COR-L47 (cell line): ENCODE measurements at regions not wholly inside any gene's neighbourhood (a gene's known extent, or its start where the extent isn't known, plus 50 kb on each side); places are given as distances from the start of the nearest gene placed in this dataset.
"Not testable (repeated sequence)": the region's sequence is repeated elsewhere in the genome, so short reads cannot be mapped to it uniquely, and the experiment has no call there.

ENCODE experiments used
- DNase-seq: peaks from one replicate; lab custom pipeline; 2025; lab: John Stamatoyannopoulos, UW

- no peak for DNase-seq
Measured at GRCh38 chr11:87970762-87971161, 204.5 kb downstream of the RAB38 start.

DNA sequence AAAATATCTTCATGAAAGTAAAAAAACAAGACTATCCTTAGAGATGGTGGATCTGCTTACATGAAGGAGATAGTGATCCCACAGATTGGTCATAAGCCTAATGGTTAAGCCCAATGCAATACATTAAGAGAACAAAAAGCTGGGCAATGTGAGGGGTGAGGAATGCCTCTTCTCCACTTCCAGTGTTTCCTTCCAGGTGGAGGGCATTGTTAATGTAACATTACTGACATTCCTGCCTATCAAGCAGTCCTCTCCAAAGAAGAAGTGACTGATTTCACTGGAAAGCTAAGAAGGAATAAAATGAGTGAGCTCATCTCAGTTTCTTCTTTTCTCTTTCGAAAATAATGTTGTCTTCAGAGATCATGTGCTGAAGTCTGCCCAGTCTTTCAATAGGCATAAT lies 207.8 kb downstream of the RAB38 start:
- DNase-seq: no peak

DNA sequence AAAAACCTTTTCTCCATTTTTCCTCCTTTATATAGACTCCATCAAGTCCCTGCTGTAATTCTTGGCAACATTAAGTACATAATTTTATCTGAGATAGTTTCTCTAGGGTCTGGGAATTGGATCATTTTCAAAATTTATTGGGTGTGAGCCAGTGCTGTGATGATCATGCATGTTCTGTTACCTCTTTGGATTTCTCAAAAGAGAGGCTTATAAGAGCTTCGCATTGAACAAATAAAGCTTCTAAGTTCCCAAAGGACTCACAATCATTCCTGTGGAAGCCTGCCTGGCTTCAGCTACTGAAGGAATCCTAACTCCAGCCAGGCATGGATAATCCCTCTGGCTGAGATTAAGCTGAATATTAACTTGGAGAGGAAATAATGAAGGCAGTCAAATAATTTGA lies 208.5 kb downstream of the RAB38 start:
- no peak for DNase-seq

DNA sequence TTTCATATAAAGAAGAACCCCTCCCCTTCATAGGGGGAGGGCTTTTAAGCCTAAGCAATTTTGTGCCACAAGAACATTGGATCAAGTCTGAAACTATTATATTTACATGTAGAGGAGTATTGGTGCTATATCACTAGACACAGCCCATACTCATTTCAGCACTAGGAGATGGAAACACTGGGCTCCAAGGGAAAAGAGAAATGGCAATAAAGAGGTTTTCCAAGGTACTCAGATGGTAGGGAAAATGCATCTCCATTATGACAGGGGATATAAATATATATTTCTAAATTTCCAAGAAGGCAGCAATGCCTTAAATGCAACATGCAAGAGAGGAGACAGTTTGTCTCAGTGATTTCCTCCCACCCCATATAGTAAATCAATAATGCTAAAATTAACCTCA lies 209.0 kb downstream of the RAB38 start:
- DNase-seq: no peak

DNA sequence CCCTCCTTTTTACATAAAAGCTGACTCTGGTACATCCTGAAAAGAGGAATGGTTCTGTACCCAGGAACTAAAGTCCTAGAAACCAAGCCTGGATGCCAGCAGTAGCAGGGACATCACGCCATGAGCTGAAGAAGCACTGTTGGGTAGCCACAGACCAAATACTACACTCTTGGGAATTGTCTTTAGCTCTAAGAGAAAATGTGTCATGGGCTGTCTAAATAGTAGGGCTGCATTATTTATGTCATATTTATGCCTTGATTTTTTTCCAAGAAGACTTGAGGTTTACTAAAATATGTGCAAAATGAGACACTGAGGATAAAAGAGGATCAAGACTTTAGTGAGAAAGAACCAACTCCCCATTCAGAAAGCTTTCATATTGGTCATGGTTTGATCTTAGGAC lies 213.6 kb downstream of the RAB38 start:
- no peak for DNase-seq

GRCh38 chr11:87957961-87958360 lies 217.3 kb downstream of the RAB38 start:
- no peak for DNase-seq

- no peak for DNase-seq
Measured at GRCh38 chr11:87954476-87954875, 220.8 kb downstream of the RAB38 start.

GRCh38 chr11:87942786-87943185 lies 232.5 kb downstream of the RAB38 start:
- no peak for DNase-seq

DNA sequence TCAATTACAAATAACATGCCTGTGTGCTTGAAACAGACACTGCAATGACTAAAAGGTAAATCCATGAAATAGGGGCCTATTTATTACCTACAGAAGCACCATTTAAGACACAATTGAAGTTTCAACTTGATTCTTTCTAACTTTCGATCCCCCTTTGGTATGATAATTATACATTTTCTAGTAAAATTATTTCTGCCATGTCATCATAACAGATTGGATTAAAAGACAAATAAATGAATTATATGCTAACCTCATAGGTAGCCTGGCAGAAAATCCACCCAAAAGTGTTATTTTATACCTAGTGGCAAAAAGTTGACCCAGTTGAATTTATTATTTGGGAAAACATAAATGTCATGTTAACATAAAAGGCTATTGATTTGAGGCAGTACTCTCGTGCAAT lies 241.1 kb downstream of the RAB38 start:
- DNase-seq: no peak

GRCh38 chr11:87926250-87926970 lies 248.8 kb downstream of the RAB38 start:
- no peak for DNase-seq

- DNase-seq: no peak
Measured at GRCh38 chr11:87924125-87924524, 251.1 kb downstream of the RAB38 start.

- DNase-seq: no peak
Measured at GRCh38 chr11:87917111-87917510, 258.1 kb downstream of the RAB38 start.

- no peak for DNase-seq
Measured at GRCh38 chr11:87909178-87909577, 266.1 kb downstream of the RAB38 start.

GRCh38 chr11:87908086-87908485 lies 267.2 kb downstream of the RAB38 start:
- no peak for DNase-seq

- DNase-seq: no peak
Measured at GRCh38 chr11:87903345-87903744, 271.9 kb downstream of the RAB38 start.

- DNase-seq: no peak
Measured at GRCh38 chr11:87901341-87901740, 273.9 kb downstream of the RAB38 start.

- DNase-seq: no peak
Measured at GRCh38 chr11:87897921-87898320, 277.3 kb downstream of the RAB38 start.

DNA sequence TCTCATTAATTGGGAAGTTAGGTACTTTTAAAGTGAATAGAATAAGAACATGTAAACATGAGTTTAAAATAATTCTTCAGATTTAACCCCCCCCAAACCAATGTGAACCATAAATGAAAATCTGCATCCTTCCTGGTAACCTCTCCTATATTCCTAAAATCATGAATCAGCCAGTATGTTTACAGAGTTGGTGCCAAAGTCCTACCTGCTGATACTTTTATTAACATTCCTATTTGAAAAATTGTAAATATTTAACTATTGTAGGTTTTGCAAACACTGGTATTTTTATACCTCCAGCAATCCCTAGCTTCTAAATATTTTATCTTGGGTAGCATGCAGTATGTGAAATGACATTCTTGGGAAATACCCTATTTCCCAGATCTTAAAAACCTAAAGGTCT lies 278.2 kb downstream of the RAB38 start:
- no peak for DNase-seq

GRCh38 chr11:87894961-87895360 lies 280.3 kb downstream of the RAB38 start:
- DNase-seq: no peak

- DNase-seq: no peak
Measured at GRCh38 chr11:87892291-87892690, 283.0 kb downstream of the RAB38 start.

GRCh38 chr11:87889126-87889525 lies 286.1 kb downstream of the RAB38 start:
- no peak for DNase-seq

DNA sequence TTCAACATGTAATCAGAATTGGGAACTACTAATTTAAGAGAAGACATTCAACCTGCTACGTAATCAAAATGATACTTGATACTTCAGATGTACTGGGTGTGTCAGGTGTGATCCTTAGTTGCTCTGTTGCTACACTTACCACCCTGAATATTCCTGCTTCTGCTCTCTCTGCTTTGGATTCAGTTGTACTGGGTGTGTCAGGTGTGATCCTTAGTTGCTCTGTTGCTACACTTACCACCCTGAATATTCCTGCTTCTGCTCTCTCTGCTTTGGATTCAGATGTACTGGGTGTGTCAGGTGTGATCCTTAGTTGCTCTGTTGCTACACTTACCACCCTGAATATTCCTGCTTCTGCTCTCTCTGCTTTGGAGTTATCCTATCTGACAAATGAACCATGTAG lies 290.2 kb downstream of the RAB38 start:
- DNase-seq: not testable (repeated sequence)

GRCh38 chr11:87879118-87879517 lies 296.1 kb downstream of the RAB38 start:
- DNase-seq: no peak

DNA sequence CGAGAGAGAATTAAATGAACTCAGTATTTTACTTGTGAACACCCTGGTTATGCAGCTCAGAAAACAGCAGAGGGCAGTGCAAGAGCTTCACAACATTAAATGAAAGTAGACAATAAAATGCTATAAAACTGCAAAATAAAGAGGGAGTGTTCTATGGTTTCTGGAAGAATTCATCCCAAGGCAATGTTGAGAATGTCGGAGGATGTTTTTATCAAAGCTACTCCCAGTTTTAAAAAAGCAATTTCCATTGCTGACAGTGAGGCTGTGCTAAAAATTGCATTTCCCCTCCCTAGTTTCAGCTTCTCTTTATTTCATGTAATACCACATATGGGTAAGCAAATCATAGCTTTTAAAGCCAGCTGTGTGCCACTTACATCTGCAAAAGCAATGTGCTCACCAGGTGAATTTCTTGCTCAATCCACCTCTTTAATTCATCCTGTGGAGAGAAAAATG lies 296.8 kb downstream of the RAB38 start:
- peak; percentile 28 for DNase-seq
